ENCODE measurements at regions not wholly inside any gene's neighbourhood (a gene's known extent, or its start where the extent isn't known, plus 50 kb on each side); places are given as distances from the start of the nearest gene placed in this dataset.

DNA sequence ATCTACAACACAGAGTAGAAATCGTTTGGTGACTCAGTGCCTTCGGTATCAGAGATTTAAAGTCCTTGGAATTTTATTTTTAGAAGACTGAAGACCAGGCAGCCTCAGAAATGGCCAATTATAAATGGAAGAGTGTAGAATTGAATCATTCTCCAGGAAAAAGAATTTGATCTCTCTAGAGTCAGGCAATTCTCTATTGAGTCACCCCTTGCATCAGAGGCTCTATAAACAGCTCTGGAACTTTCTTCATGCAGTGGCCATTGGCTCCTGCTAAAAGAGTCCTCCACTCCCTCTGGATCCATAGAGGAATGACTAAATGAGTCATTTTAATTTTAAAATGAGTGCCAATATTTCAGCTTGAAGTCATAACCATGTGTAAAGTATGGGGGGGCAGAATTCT is 816.2 kb downstream of the TDRD15 start:
- intact Hi-C loops (cut with DNase I), result no loop called here
- no peak for DNase-seq (ENCODE audit: low spot score)

DNA sequence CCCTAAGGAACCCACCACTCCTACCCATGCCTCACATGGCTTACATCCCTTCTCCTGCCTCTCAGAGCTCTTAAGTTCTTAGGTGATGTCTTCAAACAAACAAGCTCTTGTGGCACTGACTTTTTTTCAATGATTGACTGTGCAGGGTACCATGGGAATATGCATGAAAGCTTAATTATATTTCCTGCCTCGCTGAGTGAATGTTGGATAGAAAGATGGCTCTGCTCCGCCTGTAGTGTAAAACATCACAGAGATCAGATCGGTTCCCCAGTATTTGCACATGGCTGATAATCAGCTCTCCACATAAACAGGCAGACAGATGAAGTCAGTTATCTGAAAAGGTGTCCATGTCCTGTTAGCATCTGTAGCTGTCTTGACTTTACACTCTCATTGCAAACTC is 820.8 kb downstream of the TDRD15 start:
- no peak for DNase-seq (ENCODE audit: low spot score)
- intact Hi-C loops (cut with DNase I), result no loop called here

DNA sequence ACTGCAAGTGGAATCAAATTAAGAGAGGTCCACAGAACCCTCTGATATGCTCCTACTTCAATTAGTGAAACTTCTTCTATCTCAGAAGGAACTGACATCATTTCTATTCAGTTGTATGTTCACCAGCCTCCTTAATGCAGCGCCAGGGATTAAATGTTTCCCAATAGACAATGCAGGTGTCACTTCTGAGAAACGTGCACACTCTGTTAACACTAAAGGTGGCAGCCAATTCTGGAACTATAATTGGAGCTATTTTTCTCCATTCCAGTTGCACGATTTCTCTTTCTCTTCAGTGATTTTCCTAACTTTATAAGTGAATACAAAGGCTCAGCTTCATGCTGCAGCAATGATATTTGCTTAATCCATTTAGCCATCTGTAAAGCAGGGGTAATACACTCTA is 821.9 kb downstream of the TDRD15 start:
- DNase-seq (ENCODE audit: low spot score), result no peak
- intact Hi-C loops (cut with DNase I), result no loop called here

DNA sequence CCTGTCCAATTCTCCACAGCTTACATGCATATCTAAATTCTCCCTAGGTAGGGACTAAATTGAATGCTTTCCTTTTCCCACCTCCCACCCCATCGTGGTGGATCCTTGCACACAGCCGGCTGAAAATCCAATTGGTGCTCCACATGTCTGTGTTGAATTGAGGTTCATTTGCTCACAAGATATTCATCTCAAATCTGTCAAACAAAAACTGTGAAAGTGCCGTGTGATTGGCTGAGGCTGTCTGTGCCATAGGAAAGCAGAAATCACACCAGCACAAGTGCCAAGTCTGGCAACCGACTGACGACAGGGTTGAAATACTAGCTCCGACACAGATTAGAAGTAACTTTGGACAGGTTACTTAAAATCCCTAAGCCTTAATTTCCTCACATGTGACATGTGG is 823.3 kb downstream of the TDRD15 start:
- DNase-seq (ENCODE audit: low spot score), result no peak
- intact Hi-C loops (cut with DNase I), result no loop called here

DNA sequence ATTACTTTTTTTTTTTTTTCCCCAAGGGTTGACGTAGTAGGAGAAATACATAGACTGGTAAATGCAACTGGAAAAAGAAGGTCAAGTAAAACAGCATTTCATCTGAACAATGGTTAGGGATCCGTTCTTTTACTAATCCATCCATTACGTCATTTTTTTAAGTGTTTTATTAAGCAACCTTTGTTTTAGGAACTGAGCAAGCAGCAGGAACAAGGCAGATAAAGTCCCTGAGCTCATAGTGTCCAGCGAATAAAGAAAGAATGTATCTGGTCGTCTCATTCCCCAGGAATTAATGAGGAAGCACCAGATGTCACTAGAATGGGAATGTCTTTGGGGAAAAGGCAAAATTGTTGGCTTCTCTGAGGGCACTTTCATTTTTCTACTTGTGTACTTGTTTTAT is 842.4 kb downstream of the TDRD15 start:
- intact Hi-C loops (cut with DNase I), result loop anchor here in 1 of 2 donors (1.0 kb wide), 1 partner anchor 38 kb away; no protein-coding TSS in a partner anchor
- DNase-seq (ENCODE audit: low spot score), result no peak

DNA sequence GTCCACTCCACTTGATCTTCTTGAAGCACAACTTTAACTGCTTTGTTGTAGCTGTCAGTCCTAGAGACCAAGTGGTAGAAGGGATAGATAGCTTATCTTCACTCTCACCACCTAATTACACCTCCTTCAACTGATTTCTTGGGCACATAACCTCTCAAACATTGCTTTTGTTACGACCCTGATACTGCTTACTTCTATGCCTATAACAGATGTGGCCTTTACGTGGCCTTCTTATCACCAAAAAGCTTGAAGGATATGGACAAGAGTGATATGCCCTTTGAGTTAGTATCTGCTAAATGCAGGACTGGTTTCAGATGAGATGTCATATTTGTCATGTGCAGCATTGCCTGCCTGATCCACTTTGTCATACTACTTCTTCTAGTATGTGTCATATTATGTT is 847.2 kb downstream of the TDRD15 start:
- intact Hi-C loops (cut with DNase I), result no loop called here
- DNase-seq (ENCODE audit: low spot score), result no peak

DNA sequence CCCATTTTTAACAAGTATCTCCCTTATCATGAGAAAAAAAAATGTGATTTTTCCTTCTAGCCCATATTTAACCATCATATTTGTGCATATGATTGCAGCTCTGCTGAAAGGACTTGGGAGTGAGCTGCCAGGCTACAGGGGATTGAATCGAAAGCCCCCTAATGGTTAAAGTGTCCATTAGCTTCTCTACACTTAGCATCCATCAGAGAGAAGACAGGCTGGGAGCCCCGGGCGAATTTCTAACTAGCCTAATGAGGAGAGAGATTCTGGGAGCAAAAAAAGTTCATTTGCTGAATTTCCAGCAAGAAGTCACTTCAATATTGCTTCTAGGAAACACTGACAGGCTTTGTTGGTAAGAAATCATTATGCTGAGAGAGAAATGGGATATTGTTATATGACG is 848.8 kb downstream of the TDRD15 start:
- no peak for DNase-seq (ENCODE audit: low spot score)
- intact Hi-C loops (cut with DNase I), result no loop called here

DNA sequence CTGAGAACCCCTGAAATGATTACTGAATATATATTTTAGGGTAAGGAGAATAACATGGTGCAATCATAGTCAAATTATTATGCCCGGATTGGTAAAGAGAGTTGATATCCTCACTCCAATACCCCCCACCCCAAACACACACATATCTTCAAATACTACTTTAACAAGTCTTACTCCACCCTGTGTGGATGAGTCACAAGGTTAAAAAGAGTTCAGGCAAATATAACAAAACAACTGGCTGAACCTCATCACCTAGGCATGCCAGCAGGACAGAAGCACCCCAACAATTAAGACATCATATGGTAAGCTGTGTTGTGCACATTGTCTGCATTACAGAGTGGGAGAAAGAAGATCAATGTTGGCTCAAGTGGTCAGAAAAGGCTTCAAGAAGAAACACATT is 857.4 kb downstream of the TDRD15 start:
- intact Hi-C loops (cut with DNase I), result no loop called here
- no peak for DNase-seq (ENCODE audit: low spot score)

DNA sequence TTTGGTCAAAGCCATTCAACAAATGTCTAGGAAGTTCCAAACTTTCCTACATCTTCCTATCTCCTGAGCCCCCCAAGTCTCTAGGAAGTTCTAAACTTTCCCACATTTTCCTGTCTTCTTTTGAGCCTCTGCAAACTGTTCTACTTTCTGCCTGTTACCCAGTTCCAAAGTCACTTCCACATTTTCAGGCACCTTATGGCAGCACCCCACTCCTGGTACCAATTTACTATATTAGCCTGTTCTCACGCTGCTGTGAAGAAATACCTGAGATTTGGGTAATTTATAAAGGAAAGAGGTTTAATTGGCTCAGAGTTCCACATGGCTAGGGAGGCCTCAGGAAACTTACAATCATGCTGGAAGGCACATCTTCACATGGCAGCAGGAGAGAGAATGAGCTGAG is 869.2 kb downstream of the TDRD15 start:
- intact Hi-C loops (cut with DNase I), result no loop called here

DNA sequence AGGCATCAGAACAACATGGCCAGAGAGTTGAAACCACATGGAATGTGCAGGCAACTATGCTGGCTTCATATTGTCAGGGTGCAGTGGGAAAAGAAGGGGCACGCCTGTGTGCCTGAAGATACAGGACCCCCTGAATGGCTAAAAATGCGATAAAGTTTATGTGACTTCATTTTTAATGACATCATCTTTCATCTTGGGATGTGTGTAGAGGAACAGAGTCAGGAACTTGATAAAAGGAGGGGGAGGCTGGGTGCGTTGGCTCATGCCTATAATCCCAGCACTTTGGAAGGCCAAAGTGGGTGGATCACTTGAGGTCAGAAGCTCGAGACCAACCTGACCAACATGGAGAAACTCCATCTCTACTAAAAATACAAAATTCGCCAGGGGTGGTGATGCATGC is 872.6 kb downstream of the TDRD15 start:
- intact Hi-C loops (cut with DNase I), result no loop called here
- DNase-seq (ENCODE audit: low spot score), result no peak

More for the DNA sequence above, 869.2 kb downstream of the TDRD15 start:
- DNase-seq (ENCODE audit: low spot score), result no peak

DNA sequence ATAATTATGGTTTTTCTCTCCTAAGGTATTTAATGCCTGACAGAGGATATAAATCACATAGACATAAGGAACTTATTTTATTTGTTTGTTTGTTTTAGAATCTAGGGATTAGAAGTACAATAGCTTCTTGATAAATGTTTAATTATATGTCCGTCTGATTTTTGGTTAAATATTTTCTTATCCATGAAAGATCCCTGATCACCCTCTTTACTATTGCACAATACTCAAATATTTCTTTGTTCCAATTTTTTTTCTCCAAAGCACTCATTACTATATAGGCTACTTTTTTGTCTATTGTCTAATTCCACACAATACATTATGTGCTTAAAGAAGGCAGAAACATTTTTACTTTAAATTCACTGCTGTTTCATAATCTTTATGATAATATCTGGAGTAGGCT is 875.8 kb downstream of the TDRD15 start:
- no peak for DNase-seq (ENCODE audit: low spot score)
- intact Hi-C loops (cut with DNase I), result no loop called here

DNA sequence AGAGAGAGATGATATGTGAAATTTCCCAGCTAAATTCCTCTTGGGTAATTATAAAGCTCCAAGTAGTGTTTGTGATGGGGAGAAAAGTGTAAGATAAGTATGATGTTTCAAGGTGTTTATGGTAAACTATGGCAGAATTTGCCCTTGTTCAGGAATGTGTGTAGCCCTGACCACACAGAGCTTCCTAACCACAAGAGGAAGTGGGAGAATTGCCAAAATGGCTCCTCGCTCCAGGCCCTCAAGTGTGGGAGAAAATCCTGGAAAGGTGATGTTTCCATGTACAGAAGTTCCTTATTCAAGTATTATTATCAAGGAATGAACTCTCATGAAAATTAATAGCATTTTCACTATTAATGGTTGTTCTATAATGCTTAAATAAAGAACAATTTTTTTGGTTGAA is 878.3 kb downstream of the TDRD15 start:
- DNase-seq (ENCODE audit: low spot score), result no peak
- intact Hi-C loops (cut with DNase I), result no loop called here

DNA sequence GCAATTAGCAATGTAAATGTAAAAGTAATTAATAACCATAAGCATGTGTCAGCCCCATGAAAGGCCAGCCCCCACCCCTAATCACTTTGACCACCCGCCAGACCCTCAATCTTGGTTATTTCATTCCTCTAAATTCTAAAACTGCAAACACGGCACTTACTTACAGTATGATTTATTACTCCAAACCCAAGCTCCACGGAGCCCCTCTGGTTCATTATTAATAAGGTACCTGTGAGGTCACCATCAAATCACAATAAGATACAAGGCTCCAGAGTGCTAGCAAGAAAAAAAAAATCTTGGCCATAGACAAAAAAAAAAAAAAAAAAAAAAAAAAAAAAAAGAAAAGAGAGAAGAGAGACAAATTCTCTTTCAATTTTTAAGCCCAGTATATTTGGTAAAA is 879.5 kb downstream of the TDRD15 start:
- intact Hi-C loops (cut with DNase I), result no loop called here
- no peak for DNase-seq (ENCODE audit: low spot score)

DNA sequence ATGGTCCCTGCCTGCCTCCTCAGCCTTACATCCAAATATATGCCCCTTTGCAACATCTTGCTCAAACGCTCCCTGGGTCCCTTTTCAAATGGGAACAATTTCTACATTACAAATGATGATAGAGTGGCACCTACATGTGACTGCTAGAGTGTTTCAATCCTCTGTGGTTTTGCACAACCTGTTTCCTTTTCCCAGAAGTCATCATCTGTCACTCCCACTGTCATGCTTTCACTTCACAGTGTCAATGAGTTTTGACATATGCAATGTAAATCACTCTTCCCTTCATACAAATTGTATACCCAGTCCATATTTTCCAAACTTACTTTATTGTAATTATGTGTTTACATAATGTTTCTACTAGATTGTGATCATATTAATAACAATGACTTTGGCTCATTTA is 887.3 kb downstream of the TDRD15 start:
- intact Hi-C loops (cut with DNase I), result no loop called here
- DNase-seq (ENCODE audit: low spot score), result no peak

DNA sequence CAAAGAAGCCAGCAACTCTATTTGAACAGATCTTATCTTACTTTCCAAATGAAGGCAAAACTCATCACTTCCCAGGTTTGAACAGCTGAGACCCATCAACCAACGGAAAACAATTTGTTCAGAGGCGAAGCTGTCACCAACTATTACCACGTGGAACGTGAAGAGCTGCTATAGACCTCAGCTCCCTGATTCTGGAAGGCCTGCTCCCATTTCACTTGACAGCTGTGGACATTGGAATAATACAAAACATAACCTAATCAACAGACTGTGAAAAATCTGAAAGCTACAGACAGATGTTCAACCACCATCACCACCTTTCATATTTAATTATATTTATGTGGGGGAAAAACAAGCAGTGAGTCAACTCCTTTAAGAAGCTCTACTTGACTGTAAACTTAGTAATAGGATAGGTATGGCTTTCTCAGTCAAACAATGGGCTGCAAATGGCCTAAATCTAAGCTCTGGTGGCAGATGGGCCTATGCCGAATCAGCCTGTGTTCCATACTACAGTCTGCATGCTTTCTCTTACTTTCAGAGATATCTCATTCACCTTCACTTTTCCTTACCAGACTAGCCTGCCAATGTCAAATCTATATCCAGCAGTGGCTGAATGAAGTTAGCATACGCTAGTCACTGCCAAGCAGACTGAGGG is 896.4 kb downstream of the TDRD15 start:
- intact Hi-C loops (cut with DNase I), result no loop called here
- no peak for DNase-seq (ENCODE audit: low spot score)

DNA sequence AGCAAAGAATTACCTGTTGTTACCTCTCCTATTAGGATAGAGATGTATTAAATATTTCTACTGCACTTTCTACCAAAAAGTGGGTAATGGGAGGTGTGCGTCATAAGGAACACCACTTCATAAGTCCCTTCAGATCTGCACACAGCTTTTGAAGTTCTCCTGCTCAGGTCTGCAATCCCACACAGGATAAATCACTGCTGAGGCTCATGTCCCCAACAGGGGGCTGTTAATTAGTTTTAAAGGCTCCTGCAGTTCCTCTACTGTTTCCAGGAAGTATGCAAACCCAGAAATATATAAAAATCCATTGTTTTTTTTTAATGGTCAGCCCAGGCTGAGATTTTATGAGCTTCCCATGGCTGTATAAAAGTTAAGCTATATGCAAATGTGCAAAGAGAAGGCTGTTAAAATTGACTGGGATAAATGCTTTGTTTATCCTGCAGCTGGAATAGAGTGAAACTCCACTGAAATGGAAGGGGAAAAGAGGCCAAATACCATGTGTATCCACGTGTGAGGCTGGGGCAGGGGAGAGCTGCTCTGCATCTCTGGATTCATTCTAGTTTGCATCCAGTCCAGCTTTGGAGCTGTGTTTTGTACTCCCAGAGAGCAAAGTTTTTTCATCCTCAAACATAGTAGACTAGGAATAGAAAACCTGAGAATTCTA is 903.7 kb downstream of the TDRD15 start:
- DNase-seq (ENCODE audit: low spot score), result no peak
- intact Hi-C loops (cut with DNase I), result no loop called here

DNA sequence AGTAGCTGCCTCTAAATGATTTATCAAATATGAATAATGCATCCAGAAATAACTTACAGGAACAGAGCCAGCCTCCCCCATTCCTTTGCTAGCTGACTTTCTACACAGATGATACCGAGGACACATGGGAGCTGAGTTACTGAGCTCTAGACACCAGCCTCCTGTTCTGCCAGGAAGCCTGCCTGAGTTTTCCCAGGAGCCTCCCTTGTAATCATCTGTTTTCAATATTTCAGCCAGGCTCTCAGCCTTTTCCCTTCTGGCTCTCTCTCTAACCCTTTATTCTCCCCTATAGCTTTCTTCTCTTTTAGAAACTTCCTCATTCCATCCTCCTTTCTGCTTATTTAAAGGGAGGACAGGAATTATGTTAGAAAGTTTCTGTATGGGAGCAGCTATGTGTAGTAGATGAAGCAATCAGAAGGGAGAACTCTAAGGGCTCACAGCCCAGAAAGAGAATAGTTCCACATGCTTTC is 911.6 kb downstream of the TDRD15 start:
- DNase-seq (ENCODE audit: low spot score), result no peak
- intact Hi-C loops (cut with DNase I), result no loop called here

DNA sequence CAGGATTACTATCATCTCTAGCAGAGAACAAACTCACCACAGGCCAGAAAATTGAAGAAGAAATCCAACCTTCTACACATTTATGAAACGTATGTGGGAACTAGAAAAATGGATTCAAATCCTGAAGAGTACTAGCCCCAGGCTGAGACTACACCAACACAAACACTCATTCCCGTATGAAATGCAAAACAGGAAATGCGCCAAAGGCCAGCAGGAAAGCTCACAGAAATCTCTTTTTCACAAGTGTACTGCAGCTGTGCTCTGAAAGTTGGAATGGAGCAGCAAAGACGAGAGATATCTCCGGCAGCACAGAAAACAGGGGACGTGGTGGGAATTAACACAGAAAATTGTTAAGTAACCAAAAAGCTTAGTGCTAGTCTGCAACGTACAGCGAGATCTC is 913.5 kb downstream of the TDRD15 start:
- no peak for DNase-seq (ENCODE audit: low spot score)
- intact Hi-C loops (cut with DNase I), result no loop called here

DNA sequence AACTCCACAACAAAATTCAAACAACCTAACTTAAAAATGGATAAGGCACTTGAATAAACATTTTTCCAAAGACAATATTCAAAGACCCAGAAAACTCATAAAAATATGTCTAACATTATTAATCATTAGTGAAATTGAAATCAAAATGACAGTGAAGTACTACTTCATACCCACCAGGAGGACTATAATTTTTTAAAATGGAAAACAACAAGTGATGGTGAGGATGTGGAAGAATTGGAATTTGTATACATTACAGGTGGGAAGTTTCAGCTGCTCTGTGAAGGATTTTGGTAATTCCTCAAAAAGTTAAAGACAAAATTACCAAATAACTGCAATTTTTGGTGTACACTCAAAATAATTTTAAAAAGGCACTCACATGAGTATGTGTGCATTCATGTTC is 920.0 kb downstream of the TDRD15 start:
- no peak for DNase-seq (ENCODE audit: low spot score)
- intact Hi-C loops (cut with DNase I), result no loop called here

DNA sequence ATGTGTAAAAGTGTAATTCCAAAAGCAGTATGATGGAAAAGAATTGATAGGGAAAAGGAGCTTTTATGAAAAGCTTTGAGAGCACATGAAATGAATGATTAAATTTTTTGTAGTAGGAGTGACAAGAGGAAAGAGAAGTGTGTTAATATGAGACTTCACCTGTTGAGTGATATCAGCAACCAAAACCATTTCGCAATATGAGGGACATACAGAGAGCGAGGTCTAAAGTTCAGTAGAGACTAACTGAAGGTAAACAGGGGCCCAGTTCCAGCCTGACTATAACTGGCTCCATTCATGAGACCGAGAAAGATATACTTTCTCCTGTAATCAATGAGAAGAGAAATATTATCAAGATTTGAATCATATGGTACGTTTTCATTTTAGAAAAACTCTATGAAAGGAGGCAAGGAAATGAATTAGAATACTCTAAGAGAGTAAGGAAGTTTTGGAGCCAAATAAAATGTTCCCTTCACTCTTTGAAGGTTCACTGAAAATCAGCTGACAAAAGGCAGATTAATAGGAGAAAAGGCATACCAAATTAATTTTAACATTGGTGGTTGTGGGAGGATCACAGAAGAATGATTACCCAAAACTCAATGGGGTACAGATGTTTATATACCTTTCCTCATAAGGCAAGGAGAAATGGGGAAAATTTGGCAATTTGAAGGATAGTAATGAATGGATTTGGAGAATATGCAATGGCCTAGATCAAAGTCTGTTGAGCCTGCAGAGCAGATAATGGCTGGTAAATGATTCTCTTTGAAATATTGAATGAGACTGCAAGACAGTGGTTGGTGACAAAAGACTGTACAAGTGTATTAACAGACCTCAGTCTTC is 932.2 kb downstream of the TDRD15 start:
- DNase-seq (ENCODE audit: low spot score), result no peak
- intact Hi-C loops (cut with DNase I), result no loop called here
